ENCODE measurements at regions not wholly inside any gene's neighbourhood (a gene's known extent, or its start where the extent isn't known, plus 50 kb on each side); places are given as distances from the start of the nearest gene placed in this dataset.
"Not testable (repeated sequence)": the region's sequence is repeated elsewhere in the genome, so short reads cannot be mapped to it uniquely, and the experiment has no call there.

- DNase-seq (ENCODE audit: low spot score): peak; percentile 4
These were observed 549.1 kb upstream of the MIR17HG start for GRCh38 chr13:90798381-90798780.

GRCh38 chr13:90800082-90800746 is 547.3 kb upstream of the MIR17HG start:
- DNase-seq (ENCODE audit: low spot score): peak; percentile 77

GRCh38 chr13:90801621-90802020 is 545.9 kb upstream of the MIR17HG start:
- no peak for DNase-seq (ENCODE audit: low spot score)

- DNase-seq (ENCODE audit: low spot score): no peak
These were observed 544.3 kb upstream of the MIR17HG start for GRCh38 chr13:90803210-90803609.

- no peak for DNase-seq (ENCODE audit: low spot score)
These were observed 541.4 kb upstream of the MIR17HG start for GRCh38 chr13:90806016-90806615.

- no peak for DNase-seq (ENCODE audit: low spot score)
These were observed 540.6 kb upstream of the MIR17HG start for GRCh38 chr13:90806892-90807291.

GRCh38 chr13:90808838-90809237 is 538.6 kb upstream of the MIR17HG start:
- DNase-seq (ENCODE audit: low spot score): no peak

GRCh38 chr13:90824032-90824431 is 523.5 kb upstream of the MIR17HG start:
- no peak for DNase-seq (ENCODE audit: low spot score)

- DNase-seq (ENCODE audit: low spot score): no peak
These were observed 520.8 kb upstream of the MIR17HG start for GRCh38 chr13:90826688-90827087.

GRCh38 chr13:90830782-90831181 is 516.7 kb upstream of the MIR17HG start:
- DNase-seq (ENCODE audit: low spot score): no peak

- no peak for DNase-seq (ENCODE audit: low spot score)
These were observed 513.5 kb upstream of the MIR17HG start for GRCh38 chr13:90833951-90834350.

- DNase-seq (ENCODE audit: low spot score): no peak
These were observed 512.8 kb upstream of the MIR17HG start for GRCh38 chr13:90834700-90835099.

- DNase-seq (ENCODE audit: low spot score): no peak
These were observed 511.7 kb upstream of the MIR17HG start for GRCh38 chr13:90835826-90836225.

GRCh38 chr13:90838317-90838960 is 509.0 kb upstream of the MIR17HG start:
- no peak for DNase-seq (ENCODE audit: low spot score)

- no peak for DNase-seq (ENCODE audit: low spot score)
These were observed 508.4 kb upstream of the MIR17HG start for GRCh38 chr13:90839061-90839460.

- no peak for DNase-seq (ENCODE audit: low spot score)
These were observed 500.6 kb upstream of the MIR17HG start for GRCh38 chr13:90846936-90847335.

GRCh38 chr13:90853666-90854065 is 493.8 kb upstream of the MIR17HG start:
- DNase-seq (ENCODE audit: low spot score): not testable (repeated sequence)

- no peak for DNase-seq (ENCODE audit: low spot score)
These were observed 489.6 kb upstream of the MIR17HG start for GRCh38 chr13:90857921-90858320.

- DNase-seq (ENCODE audit: low spot score): no peak
These were observed 481.5 kb upstream of the MIR17HG start for GRCh38 chr13:90866006-90866405.

- peak; percentile 67 for DNase-seq (ENCODE audit: low spot score)
These were observed 480.2 kb upstream of the MIR17HG start for GRCh38 chr13:90867336-90867683.

- no peak for DNase-seq (ENCODE audit: low spot score)
These were observed 479.1 kb upstream of the MIR17HG start for GRCh38 chr13:90868321-90868920.

GRCh38 chr13:90869580-90869979 is 477.9 kb upstream of the MIR17HG start:
- no peak for DNase-seq (ENCODE audit: low spot score)

- no peak for DNase-seq (ENCODE audit: low spot score)
These were observed 474.9 kb upstream of the MIR17HG start for GRCh38 chr13:90872491-90873025.
